ENCODE measurements at regions not wholly inside any gene's neighbourhood (a gene's known extent, or its start where the extent isn't known, plus 50 kb on each side); places are given as distances from the start of the nearest gene placed in this dataset.

DNA sequence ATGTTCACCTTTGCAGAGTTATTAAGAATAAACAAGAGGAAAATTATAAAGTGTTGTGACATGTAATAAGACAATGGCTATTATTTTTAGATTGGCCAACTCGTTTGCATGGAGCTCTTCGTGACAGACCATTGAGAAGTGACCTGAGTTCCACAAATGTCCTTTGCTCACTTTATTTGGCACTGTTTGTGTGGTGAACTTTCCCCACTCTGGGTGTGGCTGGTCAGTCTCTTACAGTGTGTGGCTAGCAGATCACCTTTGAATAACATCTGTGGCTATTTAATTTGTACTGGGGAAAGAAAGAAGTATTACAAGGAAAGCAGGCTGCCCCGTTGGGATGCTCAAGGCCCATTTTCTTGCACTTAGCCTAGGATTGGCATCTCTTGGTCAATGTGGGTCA is 274.1 kb upstream of the WWC1 start:
- no peak for TF ChIP-seq EZH2 (IDR thresholded peaks at IDR 0.05; ENCODE audit: borderline replicate concordance, low read length)
- TF ChIP-seq, protein P1, sequence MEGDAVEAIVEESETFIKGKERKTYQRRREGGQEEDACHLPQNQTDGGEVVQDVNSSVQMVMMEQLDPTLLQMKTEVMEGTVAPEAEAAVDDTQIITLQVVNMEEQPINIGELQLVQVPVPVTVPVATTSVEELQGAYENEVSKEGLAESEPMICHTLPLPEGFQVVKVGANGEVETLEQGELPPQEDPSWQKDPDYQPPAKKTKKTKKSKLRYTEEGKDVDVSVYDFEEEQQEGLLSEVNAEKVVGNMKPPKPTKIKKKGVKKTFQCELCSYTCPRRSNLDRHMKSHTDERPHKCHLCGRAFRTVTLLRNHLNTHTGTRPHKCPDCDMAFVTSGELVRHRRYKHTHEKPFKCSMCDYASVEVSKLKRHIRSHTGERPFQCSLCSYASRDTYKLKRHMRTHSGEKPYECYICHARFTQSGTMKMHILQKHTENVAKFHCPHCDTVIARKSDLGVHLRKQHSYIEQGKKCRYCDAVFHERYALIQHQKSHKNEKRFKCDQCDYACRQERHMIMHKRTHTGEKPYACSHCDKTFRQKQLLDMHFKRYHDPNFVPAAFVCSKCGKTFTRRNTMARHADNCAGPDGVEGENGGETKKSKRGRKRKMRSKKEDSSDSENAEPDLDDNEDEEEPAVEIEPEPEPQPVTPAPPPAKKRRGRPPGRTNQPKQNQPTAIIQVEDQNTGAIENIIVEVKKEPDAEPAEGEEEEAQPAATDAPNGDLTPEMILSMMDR (IDR thresholded peaks at IDR 0.05; ENCODE audit: low read length) = no peak
